SK-N-SH (cell line): ENCODE measurements at regions not wholly inside any gene's neighbourhood (a gene's known extent, or its start where the extent isn't known, plus 50 kb on each side); places are given as distances from the start of the nearest gene placed in this dataset.

Source experiments
- CTCF ChIA-PET: fragments of 300-600, 350-600 bp; formaldehyde crosslinking; extraction: SDS; loops from one replicate; lab custom pipeline; 2021; lab: Yijun Ruan, JAX
- POLR2A ChIA-PET: fragments of 350-600 bp; sonication (Branson Sonifier 250); formaldehyde crosslinking; extraction: SDS; loops from one replicate; lab custom pipeline; 2020; ENCODE audit warnings: antibody characterized with exemption, inconsistent platforms; lab: Yijun Ruan, JAX
- DNase-seq: peaks from one replicate; pipeline ENCODE4 v3.0.0; 2012
- H2AFZ ChIP-seq: fragments of 200-600 bp; sonication (generic); 2 replicates; pipeline ENCODE4 v1.8.1; 2016; ENCODE audit warnings: antibody characterized with exemption, mild to moderate bottlenecking, low read depth
- H3F3A ChIP-seq: fragments of 200-600 bp; sonication (generic); replicated peaks from 2 replicates; pipeline ENCODE3; 2016; ENCODE audit warnings: antibody characterized with exemption, mild to moderate bottlenecking; ENCODE audit not compliant: insufficient read depth
- H3K27ac ChIP-seq, 2 experiments: fragments of 200-500 bp in 1 of 2; fragments of 200-600 bp in 1 of 2; sonication (Bioruptor generic) in 1 of 2; sonication (generic), shearing (Covaris generic) in 1 of 2; 2 replicates each; pipeline versions ENCODE4 v1.5.1 to v1.6.1; 2014 to 2016; ENCODE audit warnings: low read depth in 2 of 2, inconsistent platforms in 1 of 2, low read length in 1 of 2, mild to moderate bottlenecking in 1 of 2, mixed read lengths in 1 of 2
- H3K27me3 ChIP-seq: fragments of 200-600 bp; sonication (generic), shearing (Covaris generic); 2 replicates; pipeline ENCODE4 v1.6.1; 2016; ENCODE audit warnings: mixed run types; ENCODE audit not compliant: insufficient read depth
- H3K36me3 ChIP-seq, 2 experiments: fragments of 200-500 bp in 1 of 2; fragments of 200-600 bp in 1 of 2; sonication (Bioruptor generic) in 1 of 2; sonication (generic) in 1 of 2; replicated peaks in 1 of 2; 2 replicates each; pipeline versions ENCODE3 to v1.5.1; 2014 to 2016; ENCODE audit warnings: low read length in 1 of 2, mild to moderate bottlenecking in 1 of 2; ENCODE audit not compliant: insufficient read depth in 2 of 2, control insufficient read depth in 1 of 2
- H3K4me1 ChIP-seq, 2 experiments: fragments of 200-500 bp in 1 of 2; fragments of 200-600 bp in 1 of 2; sonication (Bioruptor generic) in 1 of 2; sonication (generic), shearing (Covaris generic) in 1 of 2; 2 replicates each; pipeline versions ENCODE4 v1.5.1 to v1.6.1; 2014 to 2016; ENCODE audit warnings: low read depth in 1 of 2, low read length in 1 of 2, mixed run types in 1 of 2; ENCODE audit not compliant: insufficient read depth in 2 of 2, control insufficient read depth in 1 of 2
- H3K4me2 ChIP-seq: fragments of 200-600 bp; sonication (generic), shearing (Covaris generic); 2 replicates; pipeline ENCODE4 v1.6.1; 2017; ENCODE audit warnings: mixed run types
- H3K4me3 ChIP-seq, 2 experiments: fragments of 200-500 bp in 1 of 2; fragments of 200-600 bp in 1 of 2; sonication (Bioruptor generic) in 1 of 2; sonication (generic), shearing (Covaris generic) in 1 of 2; 2 replicates each; pipeline versions ENCODE4 v1.5.1 to v1.8.1; 2014 to 2016; ENCODE audit warnings: low read depth in 2 of 2, inconsistent platforms in 1 of 2, low read length in 1 of 2, mild to moderate bottlenecking in 1 of 2, mixed read lengths in 1 of 2, moderate library complexity in 1 of 2
- H3K79me2 ChIP-seq: fragments of 200-600 bp; sonication (generic); 2 replicates; pipeline ENCODE4 v1.8.1; 2017; ENCODE audit warnings: mild to moderate bottlenecking; ENCODE audit not compliant: insufficient read depth
- H3K9ac ChIP-seq: fragments of 200-600 bp; sonication (generic); 2 replicates; pipeline ENCODE4 v1.6.1; 2017; ENCODE audit warnings: mixed run types
- H3K9me2 ChIP-seq: fragments of 200-600 bp; sonication (generic); 2 replicates; pipeline ENCODE4 v1.6.1; 2017; ENCODE audit warnings: mixed run types
- H3K9me3 ChIP-seq: fragments of 200-600 bp; sonication (generic); 2 replicates; pipeline ENCODE4 v1.6.1; 2017; ENCODE audit warnings: mixed run types, mild to moderate bottlenecking, moderate library complexity
- H4K20me1 ChIP-seq: fragments of 200-600 bp; sonication (generic); 2 replicates; pipeline ENCODE4 v1.6.1; 2017; ENCODE audit warnings: mild to moderate bottlenecking, mixed run types; ENCODE audit not compliant: insufficient read depth
- CTCF ChIP-seq: fragments of 200-600 bp; sonication (generic); IDR thresholded peaks from 2 replicates; pipeline ENCODE4 v1.6.1; 2017; ENCODE audit warnings: antibody characterized with exemption, mild to moderate bottlenecking, moderate library complexity
- ELF1 ChIP-seq: IDR thresholded peaks from 2 replicates; pipeline ENCODE4 v1.4.0; 2012
- EP300 ChIP-seq, 2 experiments: IDR thresholded peaks; 2 replicates each; pipeline versions ENCODE4 v1.4.0 to v1.6.1; 2012; ENCODE audit warnings: borderline replicate concordance in 1 of 2, low read depth in 1 of 2, low read length in 1 of 2
- EZH2phosphoT487 ChIP-seq: fragments of 200-600 bp; sonication (generic); IDR thresholded peaks from 2 replicates; pipeline ENCODE4 v1.6.1; 2017; ENCODE audit warnings: low read depth, mixed run types, mild to moderate bottlenecking, antibody characterized with exemption, moderate library complexity, borderline replicate concordance
- FOXM1 ChIP-seq: IDR thresholded peaks from 2 replicates; pipeline ENCODE4 v1.4.0; 2012; ENCODE audit warnings: low read depth, mild to moderate bottlenecking
- GATA2 ChIP-seq: sonication (generic); formaldehyde crosslinking; IDR thresholded peaks from 2 replicates; pipeline ENCODE4 v1.5.0; 2020; ENCODE audit warnings: mild to moderate bottlenecking, missing genetic modification reagents
- PBX3 ChIP-seq: IDR thresholded peaks from 2 replicates; pipeline ENCODE4; 2012
- RAD21 ChIP-seq: IDR thresholded peaks from 2 replicates; pipeline ENCODE4 v1.6.1; 2012; ENCODE audit warnings: mild to moderate bottlenecking, low read length
- WGBS: methylation state at CpG from one replicate; pipeline ENCODE4 v1.1.6; 2017; ENCODE audit warnings: low lambda C conversion rate; 5-methylcytosine and 5-hydroxymethylcytosine counted together

DNA sequence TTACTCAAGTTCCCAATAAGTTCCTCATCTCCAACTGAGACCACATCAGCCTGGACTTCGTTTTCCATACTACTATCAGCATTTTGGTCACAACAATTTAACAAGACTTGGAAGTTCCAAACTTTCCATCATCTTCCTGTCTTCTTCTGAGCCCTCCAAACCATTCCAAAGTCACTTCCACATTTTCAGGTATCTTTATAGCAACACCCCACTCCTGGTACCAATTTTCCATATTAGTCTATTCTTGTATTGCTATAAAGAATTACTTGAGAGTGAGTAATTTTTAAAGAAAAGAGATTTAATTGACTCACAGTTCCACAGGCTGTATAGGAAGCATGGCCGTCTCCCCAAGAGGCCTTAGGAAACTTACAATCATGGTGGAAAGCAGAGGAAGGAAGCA lies 138.6 kb upstream of the GPRIN3 start:
- no peak overlapping the region; a peak in 1 of 4 replicates for H3K4me3 ChIP-seq
- H3K27ac ChIP-seq: no peak overlapping the region
- no peaks in the 10 kb centered on the region for H3K9me3 ChIP-seq
- H3K9me2 ChIP-seq: no peaks in the 10 kb centered on the region
- 14% methylated on average over 2 of the region's 2 CpGs for WGBS
- no peak overlapping the region for H2AFZ ChIP-seq
- no peaks in the 10 kb centered on the region for H3K27me3 ChIP-seq
- H3K4me2 ChIP-seq: no peak overlapping the region
- no peak overlapping the region for H3K9ac ChIP-seq
- no peaks in the 10 kb centered on the region for H4K20me1 ChIP-seq
- POLR2A ChIA-PET: no interaction called here
- no peaks in the 10 kb centered on the region for H3K36me3 ChIP-seq
- CTCF ChIA-PET: no interaction called here
- H3F3A ChIP-seq: no peaks in the 10 kb centered on the region
- TF ChIP-seq RAD21 (no peak), GATA2 (CRISPR knock-in tag) (no peak)
- no peaks in the 10 kb centered on the region for H3K4me1 ChIP-seq
- DNase-seq: no peak
- no peaks in the 10 kb centered on the region for H3K79me2 ChIP-seq

DNA sequence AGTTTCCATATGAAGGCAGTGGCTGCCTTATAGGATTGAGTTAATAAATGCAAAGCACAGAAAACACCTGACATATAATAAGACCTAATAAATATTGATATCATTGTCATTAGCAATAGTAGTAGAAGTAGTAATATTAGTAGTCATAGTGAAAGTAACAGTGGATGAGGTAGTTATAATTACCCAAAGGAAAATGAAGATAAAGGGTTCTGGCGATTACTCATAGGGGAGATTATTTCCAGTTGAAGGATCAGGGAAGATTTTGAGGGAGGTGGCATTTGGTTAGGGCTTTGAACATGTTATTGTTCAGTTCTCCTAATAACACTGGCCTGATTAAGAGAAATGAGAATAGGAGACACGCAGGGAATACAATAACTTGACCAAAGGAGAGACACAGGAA lies 131.9 kb upstream of the GPRIN3 start:
- Histone ChIP-seq H3K27me3 (no peaks in the 10 kb centered on the region), H4K20me1 (no peaks in the 10 kb centered on the region), H3K9me3 (no peaks in the 10 kb centered on the region), H3K27ac (no peak overlapping the region), H3K9ac (no peak overlapping the region), H3K36me3 (no peaks in the 10 kb centered on the region), H3K9me2 (no peaks in the 10 kb centered on the region), H3F3A (no peaks in the 10 kb centered on the region), H2AFZ (no peak overlapping the region), H3K79me2 (no peaks in the 10 kb centered on the region), H3K4me1 (no peaks in the 10 kb centered on the region), H3K4me3 (no peak overlapping the region; a peak in 1 of 4 replicates), H3K4me2 (no peak overlapping the region)
- ChIA-PET POLR2A (interaction anchor here (0.6 kb wide), 1 partner anchor 1797 kb away, joined by 3 read pairs; no protein-coding TSS in a partner anchor), CTCF (interaction anchor here (1.2 to 2.1 kb wide), 3 partner anchors 11 to 460 kb away, joined by 4 to 13 read pairs (median 4); no protein-coding TSS in a partner anchor)
- TF ChIP-seq EZH2phosphoT487 (no peak), FOXM1 (no peak), RAD21 (no peak), CTCF (no peak), ELF1 (no peak), PBX3 (no peak), EP300 (IDR thresholded peaks at IDR 0.05; ENCODE audit: borderline replicate concordance in 1 of 2, low read depth in 1 of 2, low read length in 1 of 2) (no peak)
- 70% methylated on average over 2 of the region's 2 CpGs for WGBS
- no peak for DNase-seq
